Activated T-helper 1 cell treated with anti-CD3 and anti-CD28 coated beads, Interleukin-12 subunit alpha, Interleukin-12 subunit beta, Interleukin-2, Interleukin-4 antibody, amounts not matched to agents 30 ng/mL and 10 ng/mL and 1 ng/mL, durations not matched to agents 14 hours and 24 hours and 36 hours (primary cell): ENCODE measurements at regions not wholly inside any gene's neighbourhood (a gene's known extent, or its start where the extent isn't known, plus 50 kb on each side); places are given as distances from the start of the nearest gene placed in this dataset.
"Not testable (repeated sequence)": the region's sequence is repeated elsewhere in the genome, so short reads cannot be mapped to it uniquely, and the experiment has no call there.

Source experiments
- DNase-seq: peaks from one replicate; pipeline ENCODE4 v3.0.0; 2021; ENCODE audit warnings: low spot score
- H3K27ac Mint-ChIP-seq: one replicate; pipeline ENCODE4 v1.8.0; 2021; ENCODE audit warnings: mild to moderate bottlenecking, mixed read lengths
- H3K27me3 Mint-ChIP-seq: one replicate; pipeline ENCODE4 v1.8.0; 2022; ENCODE audit warnings: mild to moderate bottlenecking, moderate library complexity, mixed read lengths; ENCODE audit not compliant: insufficient read depth
- H3K36me3 Mint-ChIP-seq: one replicate; pipeline ENCODE4 v1.8.0; 2021; ENCODE audit warnings: low read depth, mixed read lengths
- H3K4me1 Mint-ChIP-seq: one replicate; pipeline ENCODE4 v1.8.0; 2021; ENCODE audit warnings: low read depth, mixed read lengths
- H3K4me3 Mint-ChIP-seq: one replicate; pipeline ENCODE4 v1.8.0; 2021; ENCODE audit warnings: mild to moderate bottlenecking, moderate library complexity, mixed read lengths
- H3K9me3 Mint-ChIP-seq: one replicate; pipeline ENCODE4 v1.8.0; 2021; ENCODE audit warnings: mixed read lengths
- intact Hi-C: fragments of 100-400 bp; cut with micrococcal nuclease; formaldehyde crosslinking; loops from one replicate; pipeline ENCODE4 v1.15.1; 2024

GRCh38 chr3:147297761-147298350 lies 108.5 kb downstream of the ZIC4 start:
- H3K36me3 Mint-ChIP-seq = no peaks in the 10 kb centered on the region
- H3K4me1 Mint-ChIP-seq = no peaks in the 10 kb centered on the region
- intact Hi-C loops = no loop called here
- DNase-seq = no peak
- no peaks in the 10 kb centered on the region for H3K9me3 Mint-ChIP-seq
- no peaks in the 10 kb centered on the region for H3K27me3 Mint-ChIP-seq
- H3K27ac Mint-ChIP-seq = no peak overlapping the region
- no peak overlapping the region for H3K4me3 Mint-ChIP-seq

DNA sequence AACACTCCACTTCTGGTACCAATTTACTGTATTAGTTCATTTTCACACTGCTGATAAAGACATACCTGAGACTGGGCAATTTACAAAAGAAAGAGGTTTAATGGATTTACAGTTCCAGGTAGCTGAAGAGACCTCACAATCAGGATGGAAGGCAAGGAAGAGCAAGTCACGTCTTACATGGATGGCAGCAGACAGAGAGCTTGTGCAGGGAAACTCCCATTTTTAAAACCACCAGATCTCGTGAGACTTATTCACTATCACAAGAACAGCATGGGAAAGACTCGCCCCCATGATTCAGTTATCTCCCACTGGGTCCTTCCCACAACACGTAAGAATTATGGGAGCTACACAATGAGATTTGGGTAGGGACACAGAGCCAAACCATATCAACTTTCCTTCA lies 119.0 kb downstream of the ZIC4 start:
- not testable (repeated sequence) for H3K27me3 Mint-ChIP-seq

DNA sequence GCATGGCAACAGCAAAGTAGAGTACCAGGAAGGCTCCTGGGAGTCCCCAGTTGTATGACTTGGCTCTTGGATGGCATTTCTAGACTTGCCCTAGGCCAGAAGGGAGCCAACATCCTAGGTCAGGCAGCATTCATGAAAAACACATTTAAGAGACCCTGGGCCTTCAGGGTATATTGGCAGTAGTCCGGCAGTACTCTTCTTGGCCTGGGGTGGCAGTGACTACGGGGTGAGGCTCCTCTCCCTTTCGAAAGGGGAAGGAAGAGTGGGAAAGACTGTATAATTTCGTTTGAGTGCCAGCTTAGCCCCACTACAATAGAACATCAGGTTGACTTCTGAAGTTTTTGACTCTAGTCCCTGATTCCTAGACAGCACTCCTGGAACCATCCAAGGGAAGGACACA lies 136.4 kb downstream of the ZIC4 start:
- Mint-ChIP-seq H3K4me3 (no peak overlapping the region), H3K36me3 (no peaks in the 10 kb centered on the region), H3K4me1 (no peaks in the 10 kb centered on the region), H3K27me3 (no peaks in the 10 kb centered on the region), H3K27ac (no peak overlapping the region), H3K9me3 (peaks cover 4% of the 10 kb centered on the region)
- no peak for DNase-seq
- intact Hi-C loops = no loop called here

More for the DNA sequence above, 119.0 kb downstream of the ZIC4 start:
- H3K27ac Mint-ChIP-seq, H3K4me1 Mint-ChIP-seq, DNase-seq, intact Hi-C loops, H3K4me3 Mint-ChIP-seq, H3K9me3 Mint-ChIP-seq, H3K36me3 Mint-ChIP-seq: not testable (repeated sequence)

- H3K4me1 Mint-ChIP-seq = no peaks in the 10 kb centered on the region
- no peak overlapping the region for H3K4me3 Mint-ChIP-seq
- intact Hi-C loops = no loop called here
- no peak overlapping the region for H3K27ac Mint-ChIP-seq
- no peaks in the 10 kb centered on the region for H3K36me3 Mint-ChIP-seq
- H3K9me3 Mint-ChIP-seq = no peaks in the 10 kb centered on the region
- H3K27me3 Mint-ChIP-seq = no peaks in the 10 kb centered on the region
- DNase-seq = no peak
These were observed 138.9 kb downstream of the ZIC4 start for GRCh38 chr3:147267434-147267833.

GRCh38 chr3:147257944-147258343 lies 148.4 kb downstream of the ZIC4 start:
- Mint-ChIP-seq H3K4me1 (no peaks in the 10 kb centered on the region), H3K4me3 (no peak overlapping the region), H3K27ac (no peak overlapping the region), H3K9me3 (no peaks in the 10 kb centered on the region), H3K36me3 (no peaks in the 10 kb centered on the region), H3K27me3 (no peaks in the 10 kb centered on the region)
- intact Hi-C loops = no loop called here
- DNase-seq = no peak

GRCh38 chr3:147256739-147257138 lies 149.6 kb downstream of the ZIC4 start:
- H3K4me3 Mint-ChIP-seq = no peak overlapping the region
- DNase-seq = no peak
- intact Hi-C loops = no loop called here
- H3K4me1 Mint-ChIP-seq = no peaks in the 10 kb centered on the region
- no peak overlapping the region for H3K27ac Mint-ChIP-seq
- no peaks in the 10 kb centered on the region for H3K36me3 Mint-ChIP-seq
- no peaks in the 10 kb centered on the region for H3K9me3 Mint-ChIP-seq
- H3K27me3 Mint-ChIP-seq = no peaks in the 10 kb centered on the region

DNA sequence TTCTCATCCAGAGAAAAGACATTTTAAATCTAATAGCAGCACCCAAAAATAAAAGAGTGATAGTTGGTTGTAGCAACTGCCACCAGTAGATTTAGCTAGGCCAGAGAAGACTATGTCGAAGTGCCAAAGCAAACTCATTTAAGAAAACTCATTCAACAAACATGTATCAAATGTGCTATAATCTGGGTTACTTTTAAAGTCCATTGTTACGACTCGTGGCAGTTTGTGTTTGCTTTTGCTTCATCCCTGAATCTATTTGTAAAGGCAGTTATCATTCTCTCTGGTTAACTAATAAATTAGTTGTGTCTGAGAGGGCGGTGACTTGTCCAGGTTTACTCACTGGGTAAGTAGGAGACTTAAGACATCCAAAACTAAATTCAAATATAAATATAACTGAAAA lies 159.4 kb downstream of the ZIC4 start:
- no peak overlapping the region for H3K27ac Mint-ChIP-seq
- DNase-seq = no peak
- H3K27me3 Mint-ChIP-seq = no peaks in the 10 kb centered on the region
- no peak overlapping the region for H3K4me3 Mint-ChIP-seq
- peaks cover 5% of the 10 kb centered on the region for H3K9me3 Mint-ChIP-seq
- no peaks in the 10 kb centered on the region for H3K4me1 Mint-ChIP-seq
- no peaks in the 10 kb centered on the region for H3K36me3 Mint-ChIP-seq
- intact Hi-C loops = no loop called here

DNA sequence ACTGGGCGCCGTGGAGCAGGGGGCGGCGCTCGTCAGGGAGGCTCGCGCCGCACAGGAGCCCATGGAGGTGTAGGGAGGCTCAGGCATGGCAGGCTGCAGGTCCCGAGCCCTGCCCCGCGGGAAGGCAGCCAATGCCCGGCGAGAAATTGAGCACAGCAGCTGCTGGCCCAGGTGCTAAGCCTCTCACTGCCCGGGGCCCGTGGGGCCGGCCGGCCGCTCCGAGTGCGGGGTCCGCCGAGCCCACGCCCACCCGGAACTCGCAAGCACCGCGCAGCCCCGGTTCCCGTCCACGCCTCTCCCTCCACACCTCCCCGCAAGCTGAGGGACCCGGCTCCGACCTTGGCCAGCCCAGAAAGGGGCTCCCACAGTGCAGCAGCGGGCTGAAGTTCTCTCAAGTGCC lies 160.7 kb downstream of the ZIC4 start:
- DNase-seq, H3K4me3 Mint-ChIP-seq, intact Hi-C loops, H3K4me1 Mint-ChIP-seq, H3K27me3 Mint-ChIP-seq, H3K36me3 Mint-ChIP-seq, H3K27ac Mint-ChIP-seq, H3K9me3 Mint-ChIP-seq: not testable (repeated sequence)

DNA sequence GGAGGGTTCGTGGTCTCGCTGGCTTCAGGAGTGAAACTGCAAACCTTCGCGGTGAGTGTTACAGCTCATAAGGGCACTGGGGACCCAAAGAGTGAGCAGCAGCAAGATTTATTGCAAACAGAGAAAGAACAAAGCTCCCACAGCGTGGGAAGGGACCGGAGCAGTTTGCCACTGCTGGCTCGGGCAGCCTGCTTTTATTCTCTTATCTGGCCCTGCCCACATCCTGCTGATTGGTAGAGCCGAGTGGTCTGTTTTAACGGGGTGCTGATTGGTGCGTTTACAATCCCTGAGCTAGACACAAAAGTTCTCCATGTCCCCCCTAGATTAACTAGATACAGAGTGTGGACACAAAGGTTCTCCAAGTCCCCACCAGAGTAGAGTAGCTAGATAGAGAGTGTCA lies 161.3 kb downstream of the ZIC4 start:
- DNase-seq, intact Hi-C loops, H3K4me3 Mint-ChIP-seq, H3K27ac Mint-ChIP-seq, H3K9me3 Mint-ChIP-seq, H3K27me3 Mint-ChIP-seq, H3K36me3 Mint-ChIP-seq, H3K4me1 Mint-ChIP-seq: not testable (repeated sequence)

DNA sequence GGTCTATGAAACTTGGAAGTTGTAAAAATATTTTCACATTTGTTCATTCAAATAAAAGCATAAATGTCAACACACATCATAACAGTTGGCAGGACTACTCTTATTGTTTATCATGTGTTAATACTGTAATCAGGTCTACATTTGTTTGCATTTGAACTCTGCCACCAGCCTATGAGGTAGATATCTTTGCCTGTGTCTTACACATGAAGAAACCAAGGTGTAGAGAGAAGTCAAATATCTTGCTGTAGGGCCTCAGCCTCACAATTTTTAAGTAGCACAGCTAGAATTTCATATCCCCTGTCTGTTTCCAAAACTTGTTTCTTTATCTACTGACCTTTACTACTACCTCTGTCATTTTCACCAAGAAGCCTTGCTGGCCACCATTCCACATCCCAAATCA lies 161.9 kb downstream of the ZIC4 start:
- no peaks in the 10 kb centered on the region for H3K27me3 Mint-ChIP-seq
- DNase-seq = no peak
- H3K4me1 Mint-ChIP-seq = no peaks in the 10 kb centered on the region
- H3K27ac Mint-ChIP-seq = no peak overlapping the region
- H3K9me3 Mint-ChIP-seq = peaks cover 5% of the 10 kb centered on the region
- no peaks in the 10 kb centered on the region for H3K36me3 Mint-ChIP-seq
- no peak overlapping the region for H3K4me3 Mint-ChIP-seq
- intact Hi-C loops = no loop called here

GRCh38 chr3:147240581-147240980 lies 165.8 kb downstream of the ZIC4 start:
- Mint-ChIP-seq H3K36me3 (no peaks in the 10 kb centered on the region), H3K27ac (no peak overlapping the region), H3K27me3 (no peaks in the 10 kb centered on the region), H3K4me3 (no peak overlapping the region), H3K9me3 (no peaks in the 10 kb centered on the region), H3K4me1 (no peaks in the 10 kb centered on the region)
- intact Hi-C loops = no loop called here
- DNase-seq = no peak

DNA sequence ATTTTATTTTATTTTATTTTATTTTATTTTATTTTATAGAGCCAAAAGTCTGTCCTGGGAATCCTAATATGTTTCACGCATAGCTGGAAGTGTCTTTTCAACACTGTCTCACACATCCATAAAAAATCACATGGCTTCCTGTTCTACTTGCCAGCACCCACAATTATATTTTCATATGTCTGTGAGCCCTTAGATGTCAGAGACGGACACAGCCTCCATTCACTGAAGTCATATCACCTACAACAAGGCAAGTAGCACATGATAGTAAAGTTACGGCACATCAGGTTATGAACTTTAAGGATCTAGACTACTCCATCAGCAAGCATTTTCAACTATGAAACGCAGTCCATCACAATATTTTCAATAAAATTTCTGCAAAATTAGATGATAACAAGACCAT lies 168.4 kb downstream of the ZIC4 start:
- Mint-ChIP-seq H3K27ac (no peak overlapping the region), H3K9me3 (no peaks in the 10 kb centered on the region), H3K4me3 (no peak overlapping the region), H3K36me3 (no peaks in the 10 kb centered on the region), H3K27me3 (no peaks in the 10 kb centered on the region), H3K4me1 (no peaks in the 10 kb centered on the region)
- no peak for DNase-seq
- intact Hi-C loops = no loop called here

DNA sequence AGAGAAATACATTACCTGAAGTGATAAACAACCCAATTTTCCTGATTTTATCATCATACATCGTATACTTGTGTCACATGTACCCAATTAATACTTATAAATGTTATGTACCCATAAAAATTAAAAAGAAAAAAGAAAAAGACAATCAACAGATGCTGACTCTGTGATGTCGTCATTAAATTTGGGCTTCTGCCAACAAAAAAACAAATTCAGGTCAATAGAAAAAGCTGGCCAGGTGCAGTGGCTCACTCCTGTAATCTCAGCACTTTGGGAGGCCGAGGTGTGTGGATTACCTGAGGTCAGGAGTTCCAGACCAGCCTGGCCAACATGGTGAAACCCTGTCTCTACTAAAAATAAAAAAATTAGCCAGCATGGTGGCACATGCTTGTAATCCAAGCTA lies 174.4 kb downstream of the ZIC4 start:
- H3K36me3 Mint-ChIP-seq, H3K4me3 Mint-ChIP-seq, H3K4me1 Mint-ChIP-seq, H3K27me3 Mint-ChIP-seq, H3K9me3 Mint-ChIP-seq, H3K27ac Mint-ChIP-seq, intact Hi-C loops, DNase-seq: not testable (repeated sequence)

DNA sequence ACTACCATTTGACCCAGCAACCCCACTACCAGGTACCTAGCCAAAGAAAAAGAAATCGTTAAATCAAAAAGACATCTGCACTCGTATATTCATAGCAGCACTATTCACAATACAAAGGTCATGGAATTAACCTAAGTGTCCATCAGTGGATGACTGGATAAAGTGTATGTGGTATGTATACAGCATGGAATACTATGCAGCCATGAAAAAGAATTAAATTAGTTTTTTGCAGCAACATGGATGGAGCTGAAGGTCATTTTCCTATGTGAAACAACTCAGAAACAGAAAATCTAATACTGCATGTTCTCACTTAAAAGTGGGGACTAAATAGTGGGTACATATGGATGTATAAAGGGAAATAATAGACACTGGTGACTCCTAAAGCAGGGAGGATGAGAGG lies 175.2 kb downstream of the ZIC4 start:
- DNase-seq = no peak
- Mint-ChIP-seq H3K9me3 (peaks cover 4% of the 10 kb centered on the region), H3K4me1 (no peaks in the 10 kb centered on the region), H3K27me3 (no peaks in the 10 kb centered on the region), H3K27ac (no peak overlapping the region), H3K4me3 (no peak overlapping the region), H3K36me3 (no peaks in the 10 kb centered on the region)
- intact Hi-C loops = no loop called here
